ENCODE measurements at regions not wholly inside any gene's neighbourhood (a gene's known extent, or its start where the extent isn't known, plus 50 kb on each side); places are given as distances from the start of the nearest gene placed in this dataset.

DNA sequence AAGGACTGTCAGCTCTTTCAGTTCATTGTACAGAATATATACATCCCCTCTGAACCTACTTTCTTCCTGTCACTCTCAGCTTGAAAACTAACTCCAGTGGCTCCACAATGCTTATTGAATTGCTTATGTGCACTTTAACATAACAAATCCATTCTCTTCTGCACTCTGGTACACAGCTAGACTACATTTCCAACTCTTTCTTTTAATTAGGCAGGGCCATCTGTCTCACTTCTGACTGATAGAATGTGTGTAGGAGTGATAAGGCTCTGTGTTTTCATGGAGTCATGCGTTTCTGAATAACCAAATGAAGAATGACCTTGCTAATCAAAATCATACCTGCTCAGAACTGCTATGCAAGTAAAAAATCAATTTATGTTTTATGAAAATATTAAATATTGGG lies 278.5 kb upstream of the CCDC179 start:
- no peak for TF ChIP-seq CTCF (IDR thresholded peaks at IDR 0.05)
- Histone ChIP-seq H3K4me1 (peaks cover 0 to 11% (median 0%) of the 10 kb centered on the region in 4 donors), H3K27me3 (no peaks in the 10 kb centered on the region), H3K9me3 (no peaks in the 10 kb centered on the region), H3K36me3 (no peaks in the 10 kb centered on the region), H3K27ac (no peak overlapping the region), H3K4me3 (no peak overlapping the region)
- no peak for DNase-seq
- intact Hi-C loops (cut with DNase I; ENCODE audit: low total_unique reads) = no loop called here

- H3K36me3 ChIP-seq = no peaks in the 10 kb centered on the region
- DNase-seq = no peak
- TF ChIP-seq CTCF (IDR thresholded peaks at IDR 0.05) = no peak
- no peak overlapping the region for H3K27ac ChIP-seq
- intact Hi-C loops (cut with DNase I; ENCODE audit: low total_unique reads) = no loop called here
- peaks cover 0 to 20% (median 0%) of the 10 kb centered on the region in 4 donors for H3K4me1 ChIP-seq
- no peaks in the 10 kb centered on the region for H3K27me3 ChIP-seq
- H3K9me3 ChIP-seq = no peaks in the 10 kb centered on the region
- no peak overlapping the region for H3K4me3 ChIP-seq
These were observed 282.7 kb upstream of the CCDC179 start for GRCh38 chr11:23143022-23143421.

DNA sequence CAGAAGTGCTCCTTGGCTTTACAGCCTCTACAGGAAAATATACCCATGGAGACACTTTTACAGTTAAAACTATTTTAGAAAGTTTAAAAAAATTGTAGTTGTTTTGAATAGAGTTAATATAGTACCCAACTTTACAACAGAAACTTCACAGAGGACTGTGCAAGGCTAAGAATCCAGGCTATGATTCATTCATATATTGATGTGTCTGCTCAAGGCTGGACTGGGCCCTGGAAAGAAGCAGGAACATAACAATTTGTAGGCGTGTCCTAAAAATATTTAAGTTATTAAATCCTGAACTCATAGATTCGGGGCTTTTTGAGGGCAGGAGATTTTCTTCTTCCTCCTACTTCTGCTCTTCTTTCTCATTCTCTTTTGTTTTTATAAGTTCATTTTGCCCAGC lies 291.5 kb upstream of the CCDC179 start:
- intact Hi-C loops (cut with DNase I; ENCODE audit: low total_unique reads) = no loop called here
- no peaks in the 10 kb centered on the region for H3K9me3 ChIP-seq
- H3K27me3 ChIP-seq = no peaks in the 10 kb centered on the region
- no peaks in the 10 kb centered on the region for H3K36me3 ChIP-seq
- no peak overlapping the region for H3K4me3 ChIP-seq
- no peak for DNase-seq
- TF ChIP-seq CTCF (IDR thresholded peaks at IDR 0.05) = no peak
- no peak overlapping the region for H3K27ac ChIP-seq
- H3K4me1 ChIP-seq = no peaks in the 10 kb centered on the region

DNA sequence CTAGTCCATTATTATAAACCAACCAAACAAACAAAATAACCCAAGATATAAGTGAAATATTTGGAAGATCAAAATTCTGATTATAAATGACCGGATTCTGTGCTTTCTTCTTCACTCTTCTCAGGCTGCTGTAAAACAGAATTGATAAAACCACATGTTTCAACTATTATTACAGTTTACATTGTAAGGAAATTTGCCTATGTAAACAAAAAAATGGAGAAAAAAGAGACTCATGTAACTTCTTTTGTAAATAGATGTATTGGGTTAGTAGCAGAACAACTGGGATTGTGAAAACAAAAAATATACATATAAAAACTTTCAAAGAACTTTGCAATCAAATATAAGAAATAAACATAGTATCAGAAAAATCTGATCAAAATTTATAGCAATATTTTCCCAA lies 295.2 kb upstream of the CCDC179 start:
- no peak for TF ChIP-seq CTCF (IDR thresholded peaks at IDR 0.05)
- Histone ChIP-seq H3K9me3 (no peaks in the 10 kb centered on the region), H3K4me1 (no peaks in the 10 kb centered on the region), H3K27me3 (no peaks in the 10 kb centered on the region), H3K27ac (no peak overlapping the region), H3K4me3 (no peak overlapping the region), H3K36me3 (no peaks in the 10 kb centered on the region)
- DNase-seq = no peak
- intact Hi-C loops (cut with DNase I; ENCODE audit: low total_unique reads) = no loop called here

GRCh38 chr11:23164022-23164421 lies 303.7 kb upstream of the CCDC179 start:
- Histone ChIP-seq H3K4me1 (no peaks in the 10 kb centered on the region), H3K9me3 (no peaks in the 10 kb centered on the region), H3K4me3 (no peak overlapping the region), H3K36me3 (no peaks in the 10 kb centered on the region), H3K27ac (no peak overlapping the region), H3K27me3 (no peaks in the 10 kb centered on the region)
- DNase-seq = no peak
- TF ChIP-seq CTCF (IDR thresholded peaks at IDR 0.05) = no peak
- intact Hi-C loops (cut with DNase I; ENCODE audit: low total_unique reads) = no loop called here

DNA sequence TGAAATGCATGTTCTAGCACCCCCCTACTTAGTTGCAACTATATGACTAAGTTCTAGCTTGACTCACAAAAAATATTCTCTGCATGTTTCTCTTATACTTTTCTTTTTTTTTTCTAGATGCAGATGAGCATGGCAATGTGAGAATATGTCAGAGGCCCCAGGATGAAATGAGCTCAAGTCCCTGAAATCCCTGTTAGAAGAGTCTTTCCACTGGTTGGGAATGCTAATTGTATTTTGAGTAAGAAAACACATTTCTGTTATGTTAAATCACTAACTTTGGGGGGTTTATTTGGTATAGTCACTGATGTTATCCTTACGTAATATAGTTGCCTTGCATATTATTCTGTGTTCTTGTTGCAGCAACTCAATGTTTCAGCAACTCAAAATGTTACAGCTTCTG lies 306.1 kb upstream of the CCDC179 start:
- Histone ChIP-seq H3K4me1 (no peaks in the 10 kb centered on the region), H3K27me3 (no peaks in the 10 kb centered on the region), H3K9me3 (no peaks in the 10 kb centered on the region), H3K4me3 (no peak overlapping the region), H3K36me3 (no peaks in the 10 kb centered on the region), H3K27ac (no peak overlapping the region)
- intact Hi-C loops (cut with DNase I; ENCODE audit: low total_unique reads) = no loop called here
- DNase-seq = no peak
- no peak for TF ChIP-seq CTCF (IDR thresholded peaks at IDR 0.05)

Measured in tibial artery (tissue), 4 donors.